ENCODE measurements at regions not wholly inside any gene's neighbourhood (a gene's known extent, or its start where the extent isn't known, plus 50 kb on each side); places are given as distances from the start of the nearest gene placed in this dataset.

GRCh38 chr12:46910830-46911229 is 85.0 kb upstream of the SLC38A4 start:
- no peak for DNase-seq (ENCODE audit: low read depth)

GRCh38 chr12:46914336-46914735 is 88.5 kb upstream of the SLC38A4 start:
- no peak for DNase-seq (ENCODE audit: low read depth)

- DNase-seq (ENCODE audit: low read depth): peak; percentile 99
Measured at GRCh38 chr12:46915082-46915481, 89.3 kb upstream of the SLC38A4 start.

GRCh38 chr12:46915836-46916235 is 90.0 kb upstream of the SLC38A4 start:
- peak; percentile 90 for DNase-seq (ENCODE audit: low read depth)

GRCh38 chr12:46916796-46917419 is 91.1 kb upstream of the SLC38A4 start:
- DNase-seq (ENCODE audit: low read depth): no peak

- no peak for DNase-seq (ENCODE audit: low read depth)
Measured at GRCh38 chr12:46917821-46918220, 92.0 kb upstream of the SLC38A4 start.

GRCh38 chr12:46918631-46919030 is 92.8 kb upstream of the SLC38A4 start:
- no peak for DNase-seq (ENCODE audit: low read depth)

- peak; percentile 47 for DNase-seq (ENCODE audit: low read depth)
Measured at GRCh38 chr12:46919666-46920400, 94.0 kb upstream of the SLC38A4 start.

- DNase-seq (ENCODE audit: low read depth): no peak
Measured at GRCh38 chr12:46920499-46920898, 94.7 kb upstream of the SLC38A4 start.

- peak; percentile 88 for DNase-seq (ENCODE audit: low read depth)
Measured at GRCh38 chr12:46921048-46921763, 95.4 kb upstream of the SLC38A4 start.

GRCh38 chr12:46921764-46922133 is 96.0 kb upstream of the SLC38A4 start:
- peak; percentile 69 for DNase-seq (ENCODE audit: low read depth)

GRCh38 chr12:46926526-46926925 is 100.7 kb upstream of the SLC38A4 start:
- no peak for DNase-seq (ENCODE audit: low read depth)

GRCh38 chr12:46930101-46930500 is 104.3 kb upstream of the SLC38A4 start:
- DNase-seq (ENCODE audit: low read depth): no peak

GRCh38 chr12:46933947-46934346 is 108.2 kb upstream of the SLC38A4 start:
- DNase-seq (ENCODE audit: low read depth): peak; percentile 80

GRCh38 chr12:46934374-46935111 is 108.7 kb upstream of the SLC38A4 start:
- no peak for DNase-seq (ENCODE audit: low read depth)

GRCh38 chr12:46935271-46935847 is 109.6 kb upstream of the SLC38A4 start:
- DNase-seq (ENCODE audit: low read depth): no peak

GRCh38 chr12:46936042-46936441 is 110.2 kb upstream of the SLC38A4 start:
- DNase-seq (ENCODE audit: low read depth): no peak

- DNase-seq (ENCODE audit: low read depth): peak; percentile 87
Measured at GRCh38 chr12:46938071-46938678, 112.4 kb upstream of the SLC38A4 start.

- no peak for DNase-seq (ENCODE audit: low read depth)
Measured at GRCh38 chr12:46941981-46942380, 116.2 kb upstream of the SLC38A4 start.

- peak; percentile 98 for DNase-seq (ENCODE audit: low read depth)
Measured at GRCh38 chr12:46942579-46942978, 116.8 kb upstream of the SLC38A4 start.

GRCh38 chr12:46944088-46944487 is 118.3 kb upstream of the SLC38A4 start:
- DNase-seq (ENCODE audit: low read depth): peak; percentile 97

Measured in LHCN-M2 (cell line).